ENCODE measurements at regions not wholly inside any gene's neighbourhood (a gene's known extent, or its start where the extent isn't known, plus 50 kb on each side); places are given as distances from the start of the nearest gene placed in this dataset.

DNA sequence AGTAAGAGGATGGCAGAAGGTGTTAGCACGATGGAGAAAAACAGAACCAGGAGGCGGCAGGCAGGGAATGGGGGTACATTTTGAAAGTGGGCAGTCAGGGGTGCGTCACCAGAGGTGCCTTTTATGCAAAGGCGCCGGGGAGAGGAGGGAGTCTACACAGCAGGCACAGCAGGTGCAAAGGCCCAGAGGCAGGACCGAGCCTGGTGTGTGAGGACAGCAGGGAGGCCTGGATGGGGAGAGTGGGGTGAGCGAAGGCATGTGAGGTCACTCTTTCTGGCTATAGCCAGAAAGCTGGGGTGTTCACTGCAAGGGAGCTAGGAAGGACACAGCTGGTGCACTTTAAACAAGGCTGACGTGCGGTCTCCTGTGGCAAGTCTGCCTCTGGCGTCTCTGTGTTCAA, 65.0 kb downstream of the NCOR2 start:
- TF ChIP-seq, protein P1, sequence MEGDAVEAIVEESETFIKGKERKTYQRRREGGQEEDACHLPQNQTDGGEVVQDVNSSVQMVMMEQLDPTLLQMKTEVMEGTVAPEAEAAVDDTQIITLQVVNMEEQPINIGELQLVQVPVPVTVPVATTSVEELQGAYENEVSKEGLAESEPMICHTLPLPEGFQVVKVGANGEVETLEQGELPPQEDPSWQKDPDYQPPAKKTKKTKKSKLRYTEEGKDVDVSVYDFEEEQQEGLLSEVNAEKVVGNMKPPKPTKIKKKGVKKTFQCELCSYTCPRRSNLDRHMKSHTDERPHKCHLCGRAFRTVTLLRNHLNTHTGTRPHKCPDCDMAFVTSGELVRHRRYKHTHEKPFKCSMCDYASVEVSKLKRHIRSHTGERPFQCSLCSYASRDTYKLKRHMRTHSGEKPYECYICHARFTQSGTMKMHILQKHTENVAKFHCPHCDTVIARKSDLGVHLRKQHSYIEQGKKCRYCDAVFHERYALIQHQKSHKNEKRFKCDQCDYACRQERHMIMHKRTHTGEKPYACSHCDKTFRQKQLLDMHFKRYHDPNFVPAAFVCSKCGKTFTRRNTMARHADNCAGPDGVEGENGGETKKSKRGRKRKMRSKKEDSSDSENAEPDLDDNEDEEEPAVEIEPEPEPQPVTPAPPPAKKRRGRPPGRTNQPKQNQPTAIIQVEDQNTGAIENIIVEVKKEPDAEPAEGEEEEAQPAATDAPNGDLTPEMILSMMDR (IDR thresholded peaks at IDR 0.05): no peak
- TF ChIP-seq, protein P2, sequence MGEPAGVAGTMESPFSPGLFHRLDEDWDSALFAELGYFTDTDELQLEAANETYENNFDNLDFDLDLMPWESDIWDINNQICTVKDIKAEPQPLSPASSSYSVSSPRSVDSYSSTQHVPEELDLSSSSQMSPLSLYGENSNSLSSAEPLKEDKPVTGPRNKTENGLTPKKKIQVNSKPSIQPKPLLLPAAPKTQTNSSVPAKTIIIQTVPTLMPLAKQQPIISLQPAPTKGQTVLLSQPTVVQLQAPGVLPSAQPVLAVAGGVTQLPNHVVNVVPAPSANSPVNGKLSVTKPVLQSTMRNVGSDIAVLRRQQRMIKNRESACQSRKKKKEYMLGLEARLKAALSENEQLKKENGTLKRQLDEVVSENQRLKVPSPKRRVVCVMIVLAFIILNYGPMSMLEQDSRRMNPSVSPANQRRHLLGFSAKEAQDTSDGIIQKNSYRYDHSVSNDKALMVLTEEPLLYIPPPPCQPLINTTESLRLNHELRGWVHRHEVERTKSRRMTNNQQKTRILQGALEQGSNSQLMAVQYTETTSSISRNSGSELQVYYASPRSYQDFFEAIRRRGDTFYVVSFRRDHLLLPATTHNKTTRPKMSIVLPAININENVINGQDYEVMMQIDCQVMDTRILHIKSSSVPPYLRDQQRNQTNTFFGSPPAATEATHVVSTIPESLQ (CRISPR knock-in tag; IDR thresholded peaks at IDR 0.05): no peak
- TF ChIP-seq CREM (CRISPR knock-in tag; IDR thresholded peaks at IDR 0.05) (no peak), KAT7 (CRISPR knock-in tag; IDR thresholded peaks at IDR 0.05; ENCODE audit: borderline replicate concordance) (no peak), ZNF416 (CRISPR knock-in tag; IDR thresholded peaks at IDR 0.05) (no peak), ELF4 (CRISPR knock-in tag; IDR thresholded peaks at IDR 0.05; ENCODE audit: low read depth) (no peak)
- TF ChIP-seq, protein P3, sequence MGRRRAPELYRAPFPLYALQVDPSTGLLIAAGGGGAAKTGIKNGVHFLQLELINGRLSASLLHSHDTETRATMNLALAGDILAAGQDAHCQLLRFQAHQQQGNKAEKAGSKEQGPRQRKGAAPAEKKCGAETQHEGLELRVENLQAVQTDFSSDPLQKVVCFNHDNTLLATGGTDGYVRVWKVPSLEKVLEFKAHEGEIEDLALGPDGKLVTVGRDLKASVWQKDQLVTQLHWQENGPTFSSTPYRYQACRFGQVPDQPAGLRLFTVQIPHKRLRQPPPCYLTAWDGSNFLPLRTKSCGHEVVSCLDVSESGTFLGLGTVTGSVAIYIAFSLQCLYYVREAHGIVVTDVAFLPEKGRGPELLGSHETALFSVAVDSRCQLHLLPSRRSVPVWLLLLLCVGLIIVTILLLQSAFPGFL (CRISPR knock-in tag; IDR thresholded peaks at IDR 0.05; ENCODE audit: borderline replicate concordance): no peak
- TF ChIP-seq, protein P4, sequence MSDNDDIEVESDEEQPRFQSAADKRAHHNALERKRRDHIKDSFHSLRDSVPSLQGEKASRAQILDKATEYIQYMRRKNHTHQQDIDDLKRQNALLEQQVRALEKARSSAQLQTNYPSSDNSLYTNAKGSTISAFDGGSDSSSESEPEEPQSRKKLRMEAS (CRISPR knock-in tag; IDR thresholded peaks at IDR 0.05): no peak
- TF ChIP-seq, protein P5, sequence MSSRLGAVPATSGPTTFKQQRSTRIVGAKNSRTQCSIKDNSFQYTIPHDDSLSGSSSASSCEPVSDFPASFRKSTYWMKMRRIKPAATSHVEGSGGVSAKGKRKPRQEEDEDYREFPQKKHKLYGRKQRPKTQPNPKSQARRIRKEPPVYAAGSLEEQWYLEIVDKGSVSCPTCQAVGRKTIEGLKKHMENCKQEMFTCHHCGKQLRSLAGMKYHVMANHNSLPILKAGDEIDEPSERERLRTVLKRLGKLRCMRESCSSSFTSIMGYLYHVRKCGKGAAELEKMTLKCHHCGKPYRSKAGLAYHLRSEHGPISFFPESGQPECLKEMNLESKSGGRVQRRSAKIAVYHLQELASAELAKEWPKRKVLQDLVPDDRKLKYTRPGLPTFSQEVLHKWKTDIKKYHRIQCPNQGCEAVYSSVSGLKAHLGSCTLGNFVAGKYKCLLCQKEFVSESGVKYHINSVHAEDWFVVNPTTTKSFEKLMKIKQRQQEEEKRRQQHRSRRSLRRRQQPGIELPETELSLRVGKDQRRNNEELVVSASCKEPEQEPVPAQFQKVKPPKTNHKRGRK (CRISPR knock-in tag; IDR thresholded peaks at IDR 0.05; ENCODE audit: borderline replicate concordance): no peak

Measured in WTC11 (cell line).